ENCODE measurements at regions not wholly inside any gene's neighbourhood (a gene's known extent, or its start where the extent isn't known, plus 50 kb on each side); places are given as distances from the start of the nearest gene placed in this dataset.
"Not testable (repeated sequence)": the region's sequence is repeated elsewhere in the genome, so short reads cannot be mapped to it uniquely, and the experiment has no call there.

GRCh38 chr20:61054411-61054810 is 197.7 kb upstream of the CDH4 start:
- no peak for DNase-seq (ENCODE audit: low read depth in 1 of 2, low spot score in 1 of 2)

GRCh38 chr20:61055180-61056010 is 196.7 kb upstream of the CDH4 start:
- no peak for DNase-seq (ENCODE audit: low read depth in 1 of 2, low spot score in 1 of 2)

- no peak for DNase-seq (ENCODE audit: low read depth in 1 of 2, low spot score in 1 of 2)
These were observed 195.9 kb upstream of the CDH4 start for GRCh38 chr20:61056116-61056515.

- no peak for DNase-seq (ENCODE audit: low read depth in 1 of 2, low spot score in 1 of 2)
These were observed 195.2 kb upstream of the CDH4 start for GRCh38 chr20:61056627-61057442.

- no peak for DNase-seq (ENCODE audit: low read depth in 1 of 2, low spot score in 1 of 2)
These were observed 194.5 kb upstream of the CDH4 start for GRCh38 chr20:61057443-61058121.

GRCh38 chr20:61061981-61062380 is 190.1 kb upstream of the CDH4 start:
- DNase-seq (ENCODE audit: low read depth in 1 of 2, low spot score in 1 of 2) = no peak

GRCh38 chr20:61065853-61066252 is 186.2 kb upstream of the CDH4 start:
- DNase-seq (ENCODE audit: low read depth in 1 of 2, low spot score in 1 of 2) = no peak

- no peak for DNase-seq (ENCODE audit: low read depth in 1 of 2, low spot score in 1 of 2)
These were observed 185.5 kb upstream of the CDH4 start for GRCh38 chr20:61066526-61066925.

- DNase-seq (ENCODE audit: low read depth in 1 of 2, low spot score in 1 of 2) = no peak
These were observed 184.8 kb upstream of the CDH4 start for GRCh38 chr20:61067221-61067620.

- DNase-seq (ENCODE audit: low read depth in 1 of 2, low spot score in 1 of 2) = no peak
These were observed 179.7 kb upstream of the CDH4 start for GRCh38 chr20:61072398-61072797.

GRCh38 chr20:61073376-61073775 is 178.7 kb upstream of the CDH4 start:
- no peak for DNase-seq (ENCODE audit: low read depth in 1 of 2, low spot score in 1 of 2)

- no peak for DNase-seq (ENCODE audit: low read depth in 1 of 2, low spot score in 1 of 2)
These were observed 169.3 kb upstream of the CDH4 start for GRCh38 chr20:61082720-61083119.

GRCh38 chr20:61083431-61083830 is 168.6 kb upstream of the CDH4 start:
- DNase-seq (ENCODE audit: low read depth in 1 of 2, low spot score in 1 of 2) = no peak

GRCh38 chr20:61086031-61086430 is 166.0 kb upstream of the CDH4 start:
- no peak for DNase-seq (ENCODE audit: low read depth in 1 of 2, low spot score in 1 of 2)

- DNase-seq (ENCODE audit: low read depth in 1 of 2, low spot score in 1 of 2) = no peak
These were observed 161.5 kb upstream of the CDH4 start for GRCh38 chr20:61090541-61090940.

- no peak for DNase-seq (ENCODE audit: low read depth in 1 of 2, low spot score in 1 of 2)
These were observed 159.8 kb upstream of the CDH4 start for GRCh38 chr20:61092251-61092650.

GRCh38 chr20:61094581-61094980 is 157.5 kb upstream of the CDH4 start:
- DNase-seq (ENCODE audit: low read depth in 1 of 2, low spot score in 1 of 2) = no peak

- DNase-seq (ENCODE audit: low read depth in 1 of 2, low spot score in 1 of 2) = no peak
These were observed 155.6 kb upstream of the CDH4 start for GRCh38 chr20:61096463-61096862.

- DNase-seq (ENCODE audit: low read depth in 1 of 2, low spot score in 1 of 2) = no peak
These were observed 152.3 kb upstream of the CDH4 start for GRCh38 chr20:61099806-61100205.

- DNase-seq (ENCODE audit: low read depth in 1 of 2, low spot score in 1 of 2) = no peak
These were observed 151.6 kb upstream of the CDH4 start for GRCh38 chr20:61100489-61100888.

- not testable (repeated sequence) for DNase-seq (ENCODE audit: low read depth in 1 of 2, low spot score in 1 of 2)
These were observed 150.7 kb upstream of the CDH4 start for GRCh38 chr20:61101321-61101720.

GRCh38 chr20:61104232-61104631 is 147.8 kb upstream of the CDH4 start:
- DNase-seq (ENCODE audit: low read depth in 1 of 2, low spot score in 1 of 2) = no peak

All from activated CD4-positive, alpha-beta T cell treated with anti-CD3 and anti-CD28 coated beads, Interleukin-2, amount 50 U/mL, for 24 hours (primary cell).